HG03520 (cell line): ENCODE measurements at regions not wholly inside any gene's neighbourhood (a gene's known extent, or its start where the extent isn't known, plus 50 kb on each side); places are given as distances from the start of the nearest gene placed in this dataset.
"Not testable (repeated sequence)": the region's sequence is repeated elsewhere in the genome, so short reads cannot be mapped to it uniquely, and the experiment has no call there.

Source experiments
- ATAC-seq: cut with Tn5 transposase; IDR thresholded peaks from one replicate; pipeline ENCODE4 v1.9.1; 2021; ENCODE audit warnings: mild to moderate bottlenecking, moderate library complexity; ENCODE audit not compliant: unreplicated experiment

GRCh38 chr2:87559735-87560134 is 188.2 kb upstream of the PLGLB2 start:
- not testable (repeated sequence) for ATAC-seq

- not testable (repeated sequence) for ATAC-seq
These were observed 182.8 kb upstream of the PLGLB2 start for GRCh38 chr2:87565116-87565515.

- ATAC-seq, result not testable (repeated sequence)
These were observed 181.4 kb upstream of the PLGLB2 start for GRCh38 chr2:87566531-87566930.

- not testable (repeated sequence) for ATAC-seq
These were observed 180.8 kb upstream of the PLGLB2 start for GRCh38 chr2:87567093-87567492.

- ATAC-seq, result not testable (repeated sequence)
These were observed 180.0 kb upstream of the PLGLB2 start for GRCh38 chr2:87567912-87568311.

- not testable (repeated sequence) for ATAC-seq
These were observed 179.2 kb upstream of the PLGLB2 start for GRCh38 chr2:87568554-87569278.

GRCh38 chr2:87569689-87570397 is 178.0 kb upstream of the PLGLB2 start:
- ATAC-seq, result not testable (repeated sequence)

- ATAC-seq, result not testable (repeated sequence)
These were observed 175.9 kb upstream of the PLGLB2 start for GRCh38 chr2:87571889-87572465.

GRCh38 chr2:87572906-87573305 is 175.0 kb upstream of the PLGLB2 start:
- not testable (repeated sequence) for ATAC-seq

- ATAC-seq, result not testable (repeated sequence)
These were observed 174.3 kb upstream of the PLGLB2 start for GRCh38 chr2:87573386-87574192.

- ATAC-seq, result not testable (repeated sequence)
These were observed 173.4 kb upstream of the PLGLB2 start for GRCh38 chr2:87574193-87575119.

- ATAC-seq, result not testable (repeated sequence)
These were observed 172.7 kb upstream of the PLGLB2 start for GRCh38 chr2:87575138-87575537.

GRCh38 chr2:87577358-87577757 is 170.5 kb upstream of the PLGLB2 start:
- ATAC-seq, result not testable (repeated sequence)

- ATAC-seq, result not testable (repeated sequence)
These were observed 165.7 kb upstream of the PLGLB2 start for GRCh38 chr2:87582152-87582551.

GRCh38 chr2:87582579-87582978 is 165.3 kb upstream of the PLGLB2 start:
- ATAC-seq, result not testable (repeated sequence)

GRCh38 chr2:87583370-87583769 is 164.5 kb upstream of the PLGLB2 start:
- ATAC-seq, result not testable (repeated sequence)

- not testable (repeated sequence) for ATAC-seq
These were observed 164.1 kb upstream of the PLGLB2 start for GRCh38 chr2:87583803-87584202.

- ATAC-seq, result not testable (repeated sequence)
These were observed 163.5 kb upstream of the PLGLB2 start for GRCh38 chr2:87584268-87584906.

GRCh38 chr2:87587934-87588333 is 160.0 kb upstream of the PLGLB2 start:
- ATAC-seq, result not testable (repeated sequence)
